ENCODE measurements at regions not wholly inside any gene's neighbourhood (a gene's known extent, or its start where the extent isn't known, plus 50 kb on each side); places are given as distances from the start of the nearest gene placed in this dataset.

DNA sequence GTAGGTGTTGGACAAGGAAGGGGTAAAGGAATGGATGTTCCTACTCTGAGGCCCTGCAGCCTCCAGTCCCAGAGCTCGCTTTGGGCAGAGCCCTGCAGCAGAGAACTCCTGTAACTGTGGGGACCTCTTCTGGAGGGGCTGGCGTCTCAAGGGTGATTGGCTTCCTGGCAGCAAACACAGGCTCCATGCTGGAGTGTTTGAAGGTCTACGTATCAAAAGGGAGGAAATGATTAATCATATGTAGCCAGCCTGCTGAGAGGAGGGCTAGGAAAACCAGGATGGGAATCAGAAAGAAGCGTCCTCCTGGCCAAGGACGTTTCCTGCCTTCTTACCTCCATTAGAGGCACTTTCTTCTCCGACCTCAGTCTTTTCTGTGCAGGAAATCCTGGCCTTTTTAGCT lies 208.5 kb downstream of the TSHZ3 start:
- TF ChIP-seq POLR2AphosphoS5 (IDR thresholded peaks at IDR 0.05; ENCODE audit: low read depth), result no peak
- TF ChIP-seq, protein P1, sequence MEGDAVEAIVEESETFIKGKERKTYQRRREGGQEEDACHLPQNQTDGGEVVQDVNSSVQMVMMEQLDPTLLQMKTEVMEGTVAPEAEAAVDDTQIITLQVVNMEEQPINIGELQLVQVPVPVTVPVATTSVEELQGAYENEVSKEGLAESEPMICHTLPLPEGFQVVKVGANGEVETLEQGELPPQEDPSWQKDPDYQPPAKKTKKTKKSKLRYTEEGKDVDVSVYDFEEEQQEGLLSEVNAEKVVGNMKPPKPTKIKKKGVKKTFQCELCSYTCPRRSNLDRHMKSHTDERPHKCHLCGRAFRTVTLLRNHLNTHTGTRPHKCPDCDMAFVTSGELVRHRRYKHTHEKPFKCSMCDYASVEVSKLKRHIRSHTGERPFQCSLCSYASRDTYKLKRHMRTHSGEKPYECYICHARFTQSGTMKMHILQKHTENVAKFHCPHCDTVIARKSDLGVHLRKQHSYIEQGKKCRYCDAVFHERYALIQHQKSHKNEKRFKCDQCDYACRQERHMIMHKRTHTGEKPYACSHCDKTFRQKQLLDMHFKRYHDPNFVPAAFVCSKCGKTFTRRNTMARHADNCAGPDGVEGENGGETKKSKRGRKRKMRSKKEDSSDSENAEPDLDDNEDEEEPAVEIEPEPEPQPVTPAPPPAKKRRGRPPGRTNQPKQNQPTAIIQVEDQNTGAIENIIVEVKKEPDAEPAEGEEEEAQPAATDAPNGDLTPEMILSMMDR (IDR thresholded peaks at IDR 0.05; ENCODE audit: insufficient read depth, low read length), result no peak
